HG03469 (cell line): ENCODE measurements at regions not wholly inside any gene's neighbourhood (a gene's known extent, or its start where the extent isn't known, plus 50 kb on each side); places are given as distances from the start of the nearest gene placed in this dataset.

Experiments
- ATAC-seq: cut with Tn5 transposase; IDR thresholded peaks from one replicate; pipeline ENCODE4 v1.9.1; 2021; ENCODE audit warnings: mild to moderate bottlenecking, moderate library complexity, moderate number of reproducible peaks; ENCODE audit not compliant: unreplicated experiment

DNA sequence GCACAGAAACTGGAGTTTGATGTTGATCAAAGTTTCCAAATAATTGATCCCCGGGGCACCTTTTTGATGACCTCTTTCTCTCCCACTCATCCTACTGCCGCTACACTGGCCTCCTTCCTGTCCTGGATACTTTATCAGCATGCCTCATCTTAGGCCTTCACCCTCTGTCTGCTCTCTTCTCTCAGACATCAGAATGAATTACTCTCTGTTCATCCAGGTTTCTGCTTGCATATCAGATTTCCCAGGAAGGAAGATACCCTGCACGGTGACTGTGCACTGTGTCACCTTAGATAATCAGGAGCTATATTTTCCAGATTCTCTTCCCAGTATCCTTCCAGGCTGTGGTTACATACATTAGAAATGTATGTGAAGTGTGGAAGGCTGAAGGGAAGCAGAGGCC lies 397.0 kb downstream of the DIRAS2 start:
- no peak for ATAC-seq

DNA sequence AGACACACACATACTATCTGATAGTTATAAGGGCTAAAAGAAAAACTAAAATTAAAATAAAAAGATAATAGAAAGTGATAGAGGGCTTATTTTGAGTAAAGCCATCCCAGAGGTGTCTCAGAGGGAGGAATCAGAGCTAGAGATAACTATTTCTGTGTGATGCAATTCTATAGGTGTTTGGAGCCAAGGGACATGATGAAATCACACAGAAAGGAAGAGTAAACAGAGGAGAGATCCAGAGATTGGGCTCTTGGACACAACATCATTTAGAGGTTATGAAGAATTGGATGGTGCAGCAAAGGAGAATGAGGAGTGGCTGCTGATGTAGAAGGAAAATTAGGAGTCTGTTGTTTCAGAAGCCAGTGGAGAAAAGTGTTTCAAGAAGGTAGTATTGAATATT lies 393.5 kb downstream of the DIRAS2 start:
- no peak for ATAC-seq

GRCh38 chr9:90251316-90251715 lies 391.3 kb downstream of the DIRAS2 start:
- ATAC-seq = no peak

- no peak for ATAC-seq
Observed at GRCh38 chr9:90256345-90256744, 386.3 kb downstream of the DIRAS2 start.

DNA sequence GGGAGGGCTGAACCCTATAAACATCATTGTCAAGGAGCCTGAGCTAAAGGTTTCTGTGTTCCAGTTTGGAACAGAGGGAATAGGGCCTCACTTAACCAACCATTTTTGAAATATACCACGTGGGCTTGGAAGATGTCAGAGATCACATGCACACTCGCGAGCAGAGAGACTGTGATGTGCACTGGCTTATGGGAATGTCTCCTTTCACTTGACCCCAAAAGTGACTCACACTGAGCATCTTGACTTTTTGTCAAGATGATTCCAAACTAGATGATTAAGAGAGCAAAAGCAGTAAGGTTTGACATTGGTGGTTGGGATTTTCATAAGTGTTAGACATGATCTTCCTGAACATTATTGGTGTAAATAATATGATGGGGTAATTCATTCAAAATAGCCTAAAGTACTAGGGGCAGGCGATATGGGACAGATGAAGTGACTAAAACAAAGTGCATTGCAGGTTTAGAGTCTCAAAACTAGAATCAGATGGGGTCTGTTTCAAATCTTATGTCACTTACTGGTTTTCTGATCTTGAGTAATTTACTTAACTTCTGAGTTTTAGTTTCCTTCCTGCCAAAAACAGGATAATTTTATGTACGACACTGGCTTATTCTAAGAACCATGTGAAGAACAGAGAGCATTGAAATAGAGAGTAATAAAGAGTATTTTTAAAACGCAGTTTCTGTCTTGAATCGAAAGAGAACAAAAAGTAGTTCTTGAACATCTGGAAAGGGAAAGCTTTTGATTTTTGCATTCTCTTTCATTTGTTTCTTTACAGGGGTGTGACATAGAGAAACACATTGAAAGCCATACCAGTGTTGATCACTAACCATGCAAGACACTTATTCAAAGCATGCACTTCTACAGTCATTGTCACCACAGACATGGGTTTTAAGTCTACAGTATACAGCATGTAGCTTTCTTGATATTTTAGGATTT lies 383.0 kb downstream of the DIRAS2 start:
- ATAC-seq = peak; percentile 60

DNA sequence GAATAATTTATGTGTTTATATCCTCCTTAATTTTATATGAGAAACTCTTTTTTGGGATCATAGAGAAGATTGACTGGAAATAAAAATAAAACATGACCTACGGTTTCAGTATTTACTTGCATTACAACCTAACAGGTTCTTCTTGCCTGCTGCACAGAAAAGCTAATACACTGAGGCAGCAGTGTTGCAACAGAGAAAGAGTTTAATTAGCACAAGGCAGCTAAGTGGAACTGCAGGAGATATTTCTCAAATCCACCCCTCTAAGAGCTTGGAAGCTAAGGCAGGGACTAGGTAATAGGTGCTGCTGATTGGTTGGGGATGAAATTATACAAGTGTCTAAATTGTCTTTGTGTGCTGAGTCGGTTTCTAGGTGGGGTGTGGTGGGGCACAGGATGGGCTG lies 380.9 kb downstream of the DIRAS2 start:
- no peak for ATAC-seq

- ATAC-seq = no peak
Observed at GRCh38 chr9:90268613-90269012, 374.0 kb downstream of the DIRAS2 start.

DNA sequence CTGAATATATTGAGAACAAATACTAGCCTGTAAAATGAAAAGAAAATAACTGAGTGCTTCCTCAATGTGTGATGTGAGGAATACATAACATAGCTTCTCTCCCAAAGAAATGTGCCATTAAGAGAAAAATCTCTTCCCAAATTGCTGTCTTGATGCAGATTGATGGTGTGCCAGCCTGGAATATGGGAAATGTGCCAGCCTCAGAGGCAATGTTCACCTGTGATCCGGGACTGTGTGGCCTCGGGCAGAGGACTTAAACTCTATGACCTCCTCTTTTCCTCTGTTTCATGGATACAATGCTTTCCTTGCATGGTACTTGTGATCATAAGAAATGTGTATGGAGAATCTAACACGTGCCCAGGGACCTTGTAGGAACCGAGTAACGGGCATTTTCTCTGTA lies 370.9 kb downstream of the DIRAS2 start:
- no peak for ATAC-seq

- ATAC-seq = no peak
Observed at GRCh38 chr9:90274725-90275124, 367.9 kb downstream of the DIRAS2 start.

GRCh38 chr9:90285946-90286345 lies 356.7 kb downstream of the DIRAS2 start:
- ATAC-seq = no peak

DNA sequence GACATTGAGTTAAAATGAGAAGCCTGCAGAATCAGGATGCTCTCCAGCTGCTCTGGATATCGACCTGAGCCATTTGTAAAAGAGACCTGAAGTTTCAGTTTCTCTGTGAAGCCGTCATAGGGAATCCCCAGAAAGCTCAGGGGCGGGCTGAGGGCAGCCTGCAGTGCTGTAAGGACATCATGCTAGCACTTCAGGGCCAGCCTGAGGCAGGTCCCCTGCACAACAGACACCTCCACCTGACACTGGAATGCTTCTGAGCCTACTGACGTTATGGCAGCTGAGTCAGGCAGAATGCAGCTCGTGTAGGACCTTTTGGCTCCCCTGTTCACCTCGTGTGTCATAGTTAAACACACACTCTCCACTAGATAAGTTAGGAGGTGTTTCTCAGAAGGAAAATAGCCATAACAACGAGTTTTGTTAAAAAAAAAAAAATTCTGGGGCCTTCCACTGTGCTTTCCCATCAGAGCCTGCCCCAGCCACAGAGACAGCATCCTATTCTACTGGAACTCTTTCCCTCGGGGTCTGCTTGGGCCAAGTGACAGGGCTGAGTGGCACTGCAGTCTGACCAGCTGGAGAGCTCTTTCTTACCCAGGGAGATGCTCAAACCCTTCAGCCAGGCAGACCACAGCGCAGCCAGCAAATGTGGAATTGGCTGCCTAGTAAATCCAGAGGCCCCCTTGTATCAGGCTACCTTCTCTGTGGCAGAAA lies 354.9 kb downstream of the DIRAS2 start:
- peak; percentile 90 for ATAC-seq

- ATAC-seq = no peak
Observed at GRCh38 chr9:90288275-90288639, 354.4 kb downstream of the DIRAS2 start.

DNA sequence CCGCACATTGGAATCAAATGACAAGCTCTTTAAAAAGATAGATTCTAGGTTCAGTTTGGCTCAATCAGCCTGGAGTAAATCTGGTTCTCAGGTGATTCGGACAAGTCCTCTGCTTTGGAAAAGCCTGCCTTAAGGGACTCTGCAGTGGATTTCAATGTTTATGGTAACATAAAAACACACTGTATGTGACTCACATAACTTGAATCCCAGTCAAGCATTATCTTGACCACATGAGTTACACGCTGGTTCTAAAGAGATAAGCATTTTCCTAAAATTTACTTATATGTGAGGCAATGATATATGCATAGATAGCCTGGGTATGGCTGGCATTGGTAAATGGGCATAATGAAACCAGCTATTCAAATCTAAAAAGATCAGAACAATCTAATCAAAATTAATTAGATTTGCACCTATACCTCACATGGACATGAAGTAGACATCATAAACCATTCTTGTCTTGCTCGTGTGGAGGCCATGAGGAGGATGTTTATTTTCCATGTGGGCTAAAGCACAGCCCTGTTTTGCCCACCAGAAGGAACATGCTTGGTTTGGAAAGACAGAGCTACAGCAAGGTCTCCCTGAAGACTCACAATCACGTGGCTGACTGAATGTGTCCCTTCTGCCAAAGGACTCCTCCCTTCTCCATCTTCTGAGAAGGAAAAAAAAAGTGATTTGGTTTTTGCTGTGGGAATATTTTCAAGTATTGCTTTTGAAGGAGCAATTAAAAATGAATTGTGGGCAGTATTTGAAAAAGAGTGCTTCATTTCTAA lies 351.7 kb downstream of the DIRAS2 start:
- no peak for ATAC-seq

GRCh38 chr9:90296539-90296938 lies 346.1 kb downstream of the DIRAS2 start:
- ATAC-seq = no peak

DNA sequence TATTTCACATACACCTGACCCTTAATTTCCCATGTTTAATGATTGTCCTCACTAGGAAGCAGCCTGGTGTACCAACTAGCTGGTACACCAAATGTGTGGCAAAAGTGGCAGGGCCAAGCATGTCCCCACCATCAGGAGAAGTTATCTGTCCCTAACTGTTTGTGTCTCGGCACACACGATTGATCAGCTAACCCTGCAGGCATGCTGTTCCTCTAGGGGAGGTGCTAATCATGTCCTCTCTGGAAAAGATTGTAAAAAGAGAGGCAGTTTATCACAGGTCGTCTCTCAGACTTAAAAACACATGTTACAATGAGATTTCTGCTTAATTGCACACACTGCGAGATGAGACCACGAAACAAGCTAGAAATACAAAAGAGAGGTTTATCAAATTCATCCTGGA lies 342.7 kb downstream of the DIRAS2 start:
- no peak for ATAC-seq

GRCh38 chr9:90300611-90301276 lies 341.9 kb downstream of the DIRAS2 start:
- ATAC-seq = no peak

DNA sequence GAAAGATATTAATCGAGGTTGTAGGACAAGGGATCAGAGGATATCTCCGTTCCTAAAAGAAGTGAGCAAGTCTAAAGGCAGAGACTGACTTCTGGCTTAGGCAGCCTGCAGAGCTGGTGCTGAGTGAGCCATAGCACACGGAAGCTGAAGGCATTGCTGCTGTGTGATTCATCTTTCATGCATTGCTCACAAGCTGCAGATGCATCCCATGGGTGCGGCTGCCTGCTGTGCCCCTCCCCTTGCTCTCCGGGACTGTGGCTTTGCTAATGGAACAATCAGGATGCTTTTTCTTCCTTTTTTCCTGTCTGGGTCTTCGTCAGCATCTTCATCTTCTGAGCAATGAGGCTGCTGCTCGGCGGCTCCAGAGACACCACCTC lies 341.4 kb downstream of the DIRAS2 start:
- ATAC-seq = no peak

DNA sequence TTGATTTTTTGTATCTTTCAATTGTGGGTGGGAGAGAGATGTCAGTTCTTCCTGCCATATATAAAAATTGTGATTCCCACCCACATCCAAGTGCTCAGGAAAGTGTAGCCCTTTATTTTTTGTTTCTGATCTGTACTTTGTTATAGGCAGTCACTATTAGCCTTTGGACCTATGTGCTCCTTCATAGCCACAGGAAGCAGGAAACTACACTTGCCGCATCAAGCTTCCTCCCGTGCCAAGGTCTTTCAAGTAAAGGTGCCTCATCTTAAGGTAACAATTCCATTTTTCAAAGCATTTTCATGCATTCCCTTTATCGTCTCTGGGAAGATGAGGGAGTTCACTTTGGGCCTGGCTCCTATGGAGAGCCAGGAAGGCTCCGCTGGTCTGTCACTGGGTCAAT lies 339.0 kb downstream of the DIRAS2 start:
- ATAC-seq = no peak

DNA sequence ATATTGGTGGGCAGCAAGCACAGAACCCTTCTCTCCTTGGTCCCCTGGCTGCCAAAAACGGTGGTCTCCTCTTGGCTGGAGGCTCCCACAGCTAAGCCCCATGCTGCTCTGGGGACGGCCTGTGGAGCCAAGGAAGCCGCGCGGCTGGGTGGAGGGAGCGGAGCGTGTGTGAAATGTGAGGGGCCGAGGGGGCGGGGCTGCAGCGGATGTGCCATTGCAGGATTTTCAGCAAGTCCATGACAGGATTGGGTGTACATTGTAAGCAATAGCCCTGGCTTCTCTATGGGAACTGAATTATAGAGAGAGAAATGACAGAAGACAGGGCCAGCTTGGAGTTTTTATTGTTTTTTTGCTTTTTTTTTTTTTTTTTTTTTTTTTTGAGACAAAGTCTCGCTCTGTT lies 336.5 kb downstream of the DIRAS2 start:
- no peak for ATAC-seq

- ATAC-seq = no peak
Observed at GRCh38 chr9:90307167-90307833, 335.3 kb downstream of the DIRAS2 start.
